GF-D8 (cell line): ENCODE measurements at regions not wholly inside any gene's neighbourhood (a gene's known extent, or its start where the extent isn't known, plus 50 kb on each side); places are given as distances from the start of the nearest gene placed in this dataset.

ENCODE experiments used
- DNase-seq: peaks from one replicate; lab custom pipeline; 2025; lab: John Stamatoyannopoulos, UW

- no peak for DNase-seq
Observed at GRCh38 chr4:18571301-18571761, 549.8 kb upstream of the LCORL start.

GRCh38 chr4:18570370-18570769, 548.8 kb upstream of the LCORL start:
- no peak for DNase-seq

DNA sequence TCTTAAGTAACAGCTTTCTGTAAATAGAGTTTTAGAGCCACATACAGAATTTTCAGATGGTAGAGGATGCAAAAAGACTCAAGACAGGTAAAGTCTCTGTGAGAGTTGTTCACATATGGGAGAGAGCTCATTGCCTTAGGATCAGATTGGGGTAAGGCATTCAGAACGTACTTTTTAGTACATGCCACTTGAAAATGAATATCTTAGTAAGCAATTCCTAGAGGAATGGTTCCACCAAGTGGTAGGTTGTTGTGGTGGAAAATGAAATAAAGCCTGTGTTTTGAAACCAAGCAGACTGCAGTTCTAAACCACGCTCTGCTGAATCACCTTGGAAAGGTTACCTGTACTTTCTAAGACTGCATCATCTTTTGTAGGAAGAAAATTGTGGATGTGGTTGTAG, 547.0 kb upstream of the LCORL start:
- DNase-seq: no peak

GRCh38 chr4:18566970-18567799, 545.6 kb upstream of the LCORL start:
- DNase-seq: no peak

GRCh38 chr4:18559492-18559891, 537.9 kb upstream of the LCORL start:
- no peak for DNase-seq

DNA sequence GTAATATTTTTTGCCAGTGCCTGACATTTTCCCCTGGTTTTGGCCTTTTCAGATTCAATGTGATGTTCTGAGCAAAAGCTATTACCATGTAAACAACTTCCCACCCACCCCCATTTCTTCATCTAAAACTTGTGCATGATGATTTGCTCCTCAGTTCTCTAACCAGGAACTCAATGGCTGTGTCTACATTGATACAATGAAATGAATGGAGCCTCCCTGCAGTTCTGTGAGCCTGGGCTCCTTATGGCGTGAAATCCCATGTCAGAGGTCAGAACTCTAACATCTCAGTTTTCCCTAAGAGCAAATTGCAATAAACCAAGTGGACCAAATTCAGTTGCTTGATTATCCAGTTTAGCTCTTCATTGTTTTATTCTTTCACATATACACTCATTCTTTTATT, 534.8 kb upstream of the LCORL start:
- no peak for DNase-seq

DNA sequence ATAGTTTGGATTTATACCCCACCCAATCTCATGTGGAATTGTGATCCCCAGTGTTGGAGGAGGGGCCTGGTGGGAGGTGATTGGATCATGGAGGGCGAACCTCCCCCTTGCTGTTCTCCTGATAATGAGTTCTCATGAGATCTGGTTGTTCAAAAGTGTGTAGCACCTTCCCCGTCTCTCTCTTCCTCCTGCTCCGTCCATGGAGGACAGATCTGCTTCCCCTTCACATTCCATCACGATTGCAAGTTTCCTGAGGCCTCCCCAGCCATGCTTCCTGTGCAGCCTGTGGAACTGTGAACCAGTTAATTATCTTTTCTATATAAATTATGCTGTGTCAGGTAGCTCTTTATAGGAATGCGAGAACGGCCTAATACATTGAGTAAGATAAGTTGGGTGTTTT, 518.8 kb upstream of the LCORL start:
- DNase-seq: no peak

DNA sequence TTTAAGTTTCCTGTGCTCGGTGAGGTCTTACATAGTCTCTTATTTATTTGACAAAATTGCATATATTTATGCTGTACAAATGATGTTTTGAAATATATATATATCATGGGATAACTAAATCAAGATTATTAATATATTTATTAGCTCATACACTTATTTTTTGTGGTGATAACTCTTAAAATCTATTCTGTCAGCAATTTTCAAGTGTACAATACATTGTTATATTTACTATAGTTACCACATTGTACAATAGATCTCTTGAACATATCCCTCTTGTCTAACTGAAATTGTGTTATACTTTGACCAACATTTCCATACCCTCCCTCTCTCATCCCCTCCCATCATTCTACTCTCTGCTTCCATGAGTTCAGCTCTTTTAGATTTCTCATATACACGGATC, 516.6 kb upstream of the LCORL start:
- DNase-seq: no peak

DNA sequence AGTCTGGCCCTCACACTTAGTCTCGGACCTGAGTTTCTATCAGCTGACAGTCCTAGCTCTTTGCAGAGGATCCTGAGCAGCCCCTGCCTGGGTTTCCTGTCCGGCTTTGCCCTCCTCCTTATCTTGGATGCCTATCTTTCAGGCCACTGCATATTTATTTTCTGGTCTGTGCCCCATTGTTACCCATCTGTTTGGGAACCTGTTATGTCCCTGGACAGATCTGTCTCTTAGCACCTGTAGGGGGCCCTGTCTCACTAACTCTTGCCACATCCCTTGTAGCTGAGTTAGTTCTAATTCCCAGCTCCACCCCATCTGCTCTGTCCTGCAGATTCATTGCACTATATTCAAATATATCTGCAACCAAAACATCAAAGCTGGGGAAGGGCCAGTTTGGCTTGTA, 514.9 kb upstream of the LCORL start:
- DNase-seq: no peak

DNA sequence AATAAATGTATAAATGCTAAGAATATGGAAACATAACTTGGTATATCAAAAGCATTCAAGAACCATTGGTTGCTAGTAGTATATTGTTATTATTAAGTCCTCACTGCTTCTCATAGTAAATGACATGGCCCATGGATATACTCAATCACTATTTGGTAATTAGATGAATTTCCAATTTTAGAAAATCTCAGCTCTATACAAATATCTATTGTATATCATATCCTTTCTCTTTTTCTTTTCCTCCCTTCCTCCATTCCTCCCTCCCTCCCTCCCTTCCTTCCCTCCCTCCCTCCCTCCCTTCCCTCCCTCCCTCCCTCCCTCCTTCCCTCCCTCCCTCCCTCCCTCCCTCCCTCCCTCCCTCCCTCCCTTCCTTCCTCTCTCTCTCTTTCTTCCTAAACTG, 514.4 kb upstream of the LCORL start:
- no peak for DNase-seq

GRCh38 chr4:18533262-18533775, 511.8 kb upstream of the LCORL start:
- no peak for DNase-seq

DNA sequence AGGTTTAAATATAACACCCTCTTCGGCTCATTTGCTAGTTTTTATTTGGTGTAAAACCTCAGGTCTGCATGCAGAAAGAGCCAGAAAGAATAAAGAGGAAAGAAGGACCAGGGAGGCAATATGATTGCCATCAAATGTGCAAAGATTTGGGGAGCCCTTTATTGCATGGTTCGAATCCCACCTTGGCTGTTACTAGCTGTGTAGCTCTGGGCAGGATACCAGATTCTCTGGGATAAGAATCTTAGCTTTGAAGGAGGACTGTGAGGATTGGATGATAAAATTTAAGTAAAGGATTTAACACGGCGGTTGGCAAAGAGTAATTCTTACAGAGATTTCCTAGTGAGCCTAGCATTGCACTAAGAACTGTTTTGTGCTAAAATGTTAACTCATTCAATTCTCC, 510.2 kb upstream of the LCORL start:
- no peak for DNase-seq

DNA sequence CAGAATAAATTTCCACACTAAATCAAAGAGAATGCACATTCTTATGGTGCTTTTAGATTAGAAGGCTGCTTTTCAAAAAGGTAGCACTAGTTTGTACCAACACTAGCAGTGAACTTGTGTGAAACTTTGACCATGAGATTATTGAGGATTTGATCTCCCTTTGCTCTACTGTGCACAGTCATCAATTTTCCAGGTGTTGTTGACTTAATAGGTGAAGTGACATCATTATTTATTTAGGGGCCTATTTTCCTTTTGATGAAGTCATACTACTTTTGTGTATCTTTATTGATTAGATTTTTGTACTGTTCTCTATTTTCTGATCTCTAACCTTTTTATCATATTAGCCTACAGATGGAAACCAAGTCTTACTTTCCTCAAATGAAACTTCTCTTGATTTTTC, 507.9 kb upstream of the LCORL start:
- no peak for DNase-seq

DNA sequence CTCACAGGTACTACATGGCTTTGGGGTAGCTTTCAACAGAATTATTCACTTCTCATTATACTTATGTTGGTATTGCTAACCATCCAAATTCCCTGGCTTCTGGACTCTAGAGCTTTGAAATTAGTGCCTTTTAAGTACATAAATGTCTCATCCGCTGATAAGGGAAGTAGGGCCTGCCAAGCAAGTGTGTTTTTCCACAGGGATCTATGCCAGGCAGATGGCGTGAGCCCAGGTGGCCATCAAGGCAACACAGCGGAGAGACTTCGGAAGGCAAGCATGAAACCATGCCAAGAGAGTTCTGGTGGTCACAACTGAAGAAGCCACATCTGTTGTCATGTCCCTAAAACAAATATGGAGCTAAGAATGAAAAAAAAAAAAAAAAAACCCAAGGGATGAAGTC, 503.1 kb upstream of the LCORL start:
- no peak for DNase-seq

- DNase-seq: no peak
Observed at GRCh38 chr4:18518098-18518497, 496.5 kb upstream of the LCORL start.

- no peak for DNase-seq
Observed at GRCh38 chr4:18513861-18514260, 492.3 kb upstream of the LCORL start.

GRCh38 chr4:18512718-18513117, 491.2 kb upstream of the LCORL start:
- no peak for DNase-seq

DNA sequence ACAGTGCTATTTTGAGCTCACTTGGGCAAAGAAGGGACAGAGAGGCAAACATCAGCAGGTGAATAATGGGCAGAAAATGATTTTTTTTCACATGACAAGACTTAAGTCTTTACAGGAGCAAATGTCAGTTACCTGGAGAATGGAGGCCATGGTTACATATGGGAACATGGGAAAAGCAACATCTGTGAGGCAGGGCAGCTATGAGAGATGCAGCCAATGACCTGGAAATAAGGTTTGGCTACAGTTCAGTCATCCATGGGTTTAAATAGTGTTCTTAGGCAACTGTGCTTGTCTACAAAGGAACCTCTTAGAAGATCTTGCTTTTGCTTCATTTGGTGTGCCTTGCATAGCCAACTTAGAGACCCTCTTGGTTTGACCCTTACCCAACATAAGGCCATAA, 490.2 kb upstream of the LCORL start:
- DNase-seq: no peak

DNA sequence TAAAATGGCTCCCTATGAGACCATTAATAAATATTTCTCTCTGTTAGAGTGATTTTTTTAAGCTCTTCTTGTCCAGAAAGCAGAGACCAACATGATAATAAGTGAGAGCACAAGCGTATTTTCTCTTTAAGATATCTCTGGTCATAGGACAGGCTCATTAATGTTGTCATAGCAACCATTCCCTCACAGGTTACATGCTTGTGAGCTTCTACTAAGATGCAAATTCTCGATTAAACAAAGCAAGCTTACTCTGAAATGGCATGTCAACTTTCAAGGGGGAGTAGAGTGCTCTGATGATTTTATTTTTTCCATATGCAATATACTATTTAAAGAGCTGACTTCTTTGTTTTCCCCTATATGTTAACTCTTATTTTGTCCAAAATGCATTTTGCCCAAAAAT, 487.2 kb upstream of the LCORL start:
- no peak for DNase-seq

DNA sequence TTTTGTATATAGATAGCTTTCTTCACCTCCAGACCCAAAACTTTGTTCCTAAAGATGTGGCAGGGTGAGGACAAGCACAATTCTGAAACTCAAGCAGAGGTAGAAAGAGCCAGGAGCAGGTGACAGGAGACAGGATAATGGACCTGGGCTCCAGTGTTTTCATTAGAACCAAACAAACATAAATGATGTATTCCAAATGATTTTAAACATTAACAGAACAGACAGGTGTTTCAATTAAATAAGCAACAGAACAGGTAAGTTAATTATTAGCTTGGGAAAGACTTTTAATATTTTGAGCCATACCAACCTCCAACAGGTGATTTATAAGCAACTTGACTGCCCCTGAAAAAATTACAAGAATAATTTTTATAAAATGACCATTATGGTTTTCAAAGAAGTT, 459.4 kb upstream of the LCORL start:
- DNase-seq: no peak

DNA sequence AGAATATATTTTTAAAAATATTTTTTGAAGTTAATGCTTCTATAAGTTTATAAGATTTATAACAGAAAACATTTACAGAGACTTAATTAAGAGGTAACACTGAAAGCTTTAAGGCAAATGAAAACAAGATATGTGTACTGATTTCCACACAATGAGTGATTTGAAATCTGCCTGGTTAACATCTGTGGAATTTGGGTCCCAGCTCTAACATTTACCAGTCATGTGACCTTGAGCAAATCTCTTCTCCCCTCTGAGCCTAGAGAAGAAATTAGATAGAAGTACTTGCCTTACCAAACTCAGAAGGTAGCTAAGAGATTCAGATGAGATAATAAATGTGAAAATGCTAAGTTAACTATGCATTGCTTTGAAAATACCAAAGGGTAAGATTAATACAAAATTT, 458.8 kb upstream of the LCORL start:
- DNase-seq: no peak

DNA sequence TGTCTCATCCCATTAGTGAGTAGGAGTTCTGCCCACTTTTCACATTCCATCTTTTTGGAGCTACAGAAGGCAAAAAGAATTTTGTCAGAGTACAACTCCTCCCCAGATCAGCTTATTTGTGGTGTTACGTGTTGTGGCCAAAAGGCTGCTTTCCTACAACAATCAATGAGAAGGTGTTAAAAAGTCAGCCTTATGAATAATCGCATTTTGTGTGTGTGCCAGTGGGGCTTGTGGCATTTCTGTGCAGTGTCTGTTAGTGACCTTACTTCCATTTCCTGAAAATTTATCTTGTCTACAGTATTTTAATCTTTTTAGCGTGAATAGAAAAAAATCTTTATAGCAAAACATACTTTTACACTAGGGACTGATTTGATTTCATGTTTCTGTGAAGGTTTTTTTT, 458.3 kb upstream of the LCORL start:
- no peak for DNase-seq

- no peak for DNase-seq
Observed at GRCh38 chr4:18463987-18464559, 442.5 kb upstream of the LCORL start.

- no peak for DNase-seq
Observed at GRCh38 chr4:18458465-18458864, 436.9 kb upstream of the LCORL start.
